Esophagus squamous epithelium (tissue), 4 donors: ENCODE measurements at regions not wholly inside any gene's neighbourhood (a gene's known extent, or its start where the extent isn't known, plus 50 kb on each side); places are given as distances from the start of the nearest gene placed in this dataset.

Experiments used
- POLR2A ChIP-seq, 4 donors: fragments of 450-650 bp; IDR thresholded peaks; one replicate each; pipeline ENCODE4 v1.6.1; 2017; ENCODE audit warnings: antibody characterized with exemption in 4 of 4, mild to moderate bottlenecking in 4 of 4, moderate library complexity in 3 of 4
- TF ChIP-seq, protein P1 (sequence below), 6 experiments: fragments of 450-650 bp in 4 of 6; fragments of 200-600 bp in 2 of 6; sonication (generic) in 2 of 6; IDR thresholded peaks; one replicate each; pipeline ENCODE4 v1.5.1; 2016 to 2019; ENCODE audit warnings: antibody characterized with exemption in 6 of 6, mild to moderate bottlenecking in 4 of 6, moderate library complexity in 4 of 6

GRCh38 chr1:200307755-200308066 lies 102.1 kb downstream of the ZNF281 start:
- TF ChIP-seq, protein P1, sequence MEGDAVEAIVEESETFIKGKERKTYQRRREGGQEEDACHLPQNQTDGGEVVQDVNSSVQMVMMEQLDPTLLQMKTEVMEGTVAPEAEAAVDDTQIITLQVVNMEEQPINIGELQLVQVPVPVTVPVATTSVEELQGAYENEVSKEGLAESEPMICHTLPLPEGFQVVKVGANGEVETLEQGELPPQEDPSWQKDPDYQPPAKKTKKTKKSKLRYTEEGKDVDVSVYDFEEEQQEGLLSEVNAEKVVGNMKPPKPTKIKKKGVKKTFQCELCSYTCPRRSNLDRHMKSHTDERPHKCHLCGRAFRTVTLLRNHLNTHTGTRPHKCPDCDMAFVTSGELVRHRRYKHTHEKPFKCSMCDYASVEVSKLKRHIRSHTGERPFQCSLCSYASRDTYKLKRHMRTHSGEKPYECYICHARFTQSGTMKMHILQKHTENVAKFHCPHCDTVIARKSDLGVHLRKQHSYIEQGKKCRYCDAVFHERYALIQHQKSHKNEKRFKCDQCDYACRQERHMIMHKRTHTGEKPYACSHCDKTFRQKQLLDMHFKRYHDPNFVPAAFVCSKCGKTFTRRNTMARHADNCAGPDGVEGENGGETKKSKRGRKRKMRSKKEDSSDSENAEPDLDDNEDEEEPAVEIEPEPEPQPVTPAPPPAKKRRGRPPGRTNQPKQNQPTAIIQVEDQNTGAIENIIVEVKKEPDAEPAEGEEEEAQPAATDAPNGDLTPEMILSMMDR (IDR thresholded peaks at IDR 0.05), result no peak
- no peak for TF ChIP-seq POLR2A (IDR thresholded peaks at IDR 0.05)
